ENCODE measurements at regions not wholly inside any gene's neighbourhood (a gene's known extent, or its start where the extent isn't known, plus 50 kb on each side); places are given as distances from the start of the nearest gene placed in this dataset.

DNA sequence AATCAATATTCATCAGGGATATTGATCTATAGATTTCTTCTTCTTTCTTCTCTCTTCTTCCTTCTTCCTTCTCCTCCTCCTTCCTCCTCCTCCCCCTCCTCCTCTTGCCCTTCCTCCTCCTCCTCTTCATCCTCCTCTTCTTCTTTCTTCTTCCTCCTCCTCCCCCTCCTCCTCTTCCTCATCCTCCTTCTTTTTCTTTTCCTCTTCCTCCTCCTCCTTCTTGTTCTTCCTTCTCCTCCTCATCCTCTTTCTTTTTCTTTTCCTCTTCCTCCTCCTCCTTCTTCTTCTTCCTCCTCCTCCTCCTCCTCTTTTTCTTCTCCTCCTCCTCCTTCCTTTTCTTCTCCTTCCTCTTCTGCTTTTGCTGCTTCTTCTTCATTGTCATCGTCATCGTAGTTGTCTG lies 52.4 kb upstream of the SERINC1 start:
- no peak for DNase-seq
- Histone ChIP-seq H3K36me3 (no peaks in the 10 kb centered on the region), H3K4me1 (no peaks in the 10 kb centered on the region), H3K4me3 (no peak overlapping the region), H3K27me3 (no peaks in the 10 kb centered on the region), H3K27ac (no peak overlapping the region), H3K9me3 (peaks cover 0 to 8% of the 10 kb centered on the region in 2 donors)
- intact Hi-C loops (cut with DNase I): no loop called here
- TF ChIP-seq, protein P1, sequence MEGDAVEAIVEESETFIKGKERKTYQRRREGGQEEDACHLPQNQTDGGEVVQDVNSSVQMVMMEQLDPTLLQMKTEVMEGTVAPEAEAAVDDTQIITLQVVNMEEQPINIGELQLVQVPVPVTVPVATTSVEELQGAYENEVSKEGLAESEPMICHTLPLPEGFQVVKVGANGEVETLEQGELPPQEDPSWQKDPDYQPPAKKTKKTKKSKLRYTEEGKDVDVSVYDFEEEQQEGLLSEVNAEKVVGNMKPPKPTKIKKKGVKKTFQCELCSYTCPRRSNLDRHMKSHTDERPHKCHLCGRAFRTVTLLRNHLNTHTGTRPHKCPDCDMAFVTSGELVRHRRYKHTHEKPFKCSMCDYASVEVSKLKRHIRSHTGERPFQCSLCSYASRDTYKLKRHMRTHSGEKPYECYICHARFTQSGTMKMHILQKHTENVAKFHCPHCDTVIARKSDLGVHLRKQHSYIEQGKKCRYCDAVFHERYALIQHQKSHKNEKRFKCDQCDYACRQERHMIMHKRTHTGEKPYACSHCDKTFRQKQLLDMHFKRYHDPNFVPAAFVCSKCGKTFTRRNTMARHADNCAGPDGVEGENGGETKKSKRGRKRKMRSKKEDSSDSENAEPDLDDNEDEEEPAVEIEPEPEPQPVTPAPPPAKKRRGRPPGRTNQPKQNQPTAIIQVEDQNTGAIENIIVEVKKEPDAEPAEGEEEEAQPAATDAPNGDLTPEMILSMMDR (IDR thresholded peaks at IDR 0.05): no peak
- ATAC-seq: no peak

DNA sequence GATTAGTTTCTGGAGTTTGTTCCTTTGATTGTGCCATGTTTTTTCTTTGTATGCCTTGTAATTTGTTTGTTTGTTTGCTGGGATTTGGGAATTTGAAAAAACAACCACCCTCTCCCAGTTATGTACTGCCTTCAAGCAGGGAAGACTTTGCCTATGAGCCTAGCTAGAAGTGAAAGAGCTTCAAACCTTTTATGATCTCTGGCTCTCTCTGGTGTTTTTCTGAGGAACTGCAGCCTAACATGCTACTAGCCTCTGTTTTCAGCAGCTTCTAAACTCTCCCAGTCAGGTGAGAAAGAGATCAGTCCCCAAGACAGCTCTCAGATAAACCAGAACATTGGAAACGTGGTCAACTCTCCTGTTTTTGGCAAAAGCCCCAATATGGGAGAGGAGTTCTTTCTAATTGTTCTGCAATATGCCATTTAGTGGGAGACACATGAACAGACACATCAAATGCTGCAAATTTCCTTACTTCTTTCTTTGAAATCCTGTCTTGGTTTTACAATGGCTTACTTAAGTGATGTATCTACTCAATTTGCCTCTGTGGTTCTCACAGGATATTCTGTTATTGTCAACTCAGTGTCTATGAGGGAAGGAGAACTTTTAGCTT lies 58.9 kb upstream of the SERINC1 start:
- Histone ChIP-seq H3K36me3 (no peaks in the 10 kb centered on the region), H3K27ac (no peak overlapping the region), H3K4me1 (no peaks in the 10 kb centered on the region), H3K4me3 (no peak overlapping the region), H3K9me3 (peaks cover 0 to 8% of the 10 kb centered on the region in 2 donors), H3K27me3 (peaks cover 0 to 6% of the 10 kb centered on the region in 2 donors)
- ATAC-seq: peak; percentile 95
- DNase-seq: peak in 2 of 4 donors; percentile 49 to 63
- intact Hi-C loops (cut with DNase I): loop anchor here in 1 of 2 donors (5.0 kb wide), 1 partner anchor 148 kb away; no protein-coding TSS in a partner anchor
- TF ChIP-seq, protein P1 (IDR thresholded peaks at IDR 0.05): peak; percentile 80 to 82

DNA sequence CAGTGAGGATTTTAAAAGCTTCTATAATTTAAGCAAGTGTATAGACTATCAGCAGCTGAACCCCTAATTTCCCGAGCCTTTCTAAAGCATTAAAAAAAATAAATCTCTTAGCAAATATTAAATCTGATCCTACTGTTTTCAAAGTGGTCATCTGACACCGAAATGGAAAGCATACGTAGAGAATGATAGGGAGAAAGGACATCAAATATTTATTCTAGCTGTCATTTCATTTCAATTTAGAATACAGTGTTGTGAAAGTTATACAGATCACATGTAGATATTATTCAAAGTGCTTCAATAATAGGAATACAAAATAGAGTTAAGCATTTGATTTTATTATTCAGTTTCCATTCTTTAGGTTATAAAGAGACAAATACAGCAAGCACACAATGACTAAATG lies 61.9 kb upstream of the PKIB start:
- DNase-seq: no peak
- Histone ChIP-seq H3K4me3 (no peak overlapping the region), H3K4me1 (no peaks in the 10 kb centered on the region), H3K9me3 (no peaks in the 10 kb centered on the region), H3K36me3 (no peaks in the 10 kb centered on the region), H3K27ac (no peak overlapping the region), H3K27me3 (no peaks in the 10 kb centered on the region)
- intact Hi-C loops (cut with DNase I): no loop called here
- no peak for ATAC-seq
- TF ChIP-seq, protein P1 (IDR thresholded peaks at IDR 0.05): no peak

DNA sequence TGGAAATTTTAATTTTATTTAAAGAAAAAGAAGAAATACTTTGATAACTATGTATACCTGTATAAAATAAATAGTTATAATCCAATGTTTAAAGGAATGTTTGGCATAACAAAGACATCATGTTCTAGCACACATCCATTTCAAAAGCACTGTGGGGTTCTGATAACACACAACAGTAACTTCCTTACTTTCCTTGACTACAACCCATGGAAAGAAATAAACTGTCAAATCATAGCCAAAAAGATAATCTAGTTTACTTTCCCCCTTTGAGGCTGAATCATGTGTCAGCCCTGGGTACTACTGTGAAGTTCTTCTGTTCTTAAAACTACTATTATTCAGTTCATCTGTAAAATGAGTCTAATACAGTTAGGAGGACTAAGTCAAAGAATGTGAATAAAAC lies 61.4 kb upstream of the PKIB start:
- no peaks in the 10 kb centered on the region for H3K9me3 ChIP-seq
- no peaks in the 10 kb centered on the region for H3K4me1 ChIP-seq
- DNase-seq: no peak
- H3K27me3 ChIP-seq: no peaks in the 10 kb centered on the region
- TF ChIP-seq, protein P1 (IDR thresholded peaks at IDR 0.05): no peak
- H3K27ac ChIP-seq: no peak overlapping the region
- no peak for ATAC-seq
- H3K4me3 ChIP-seq: no peak overlapping the region
- intact Hi-C loops (cut with DNase I): no loop called here
- no peaks in the 10 kb centered on the region for H3K36me3 ChIP-seq

DNA sequence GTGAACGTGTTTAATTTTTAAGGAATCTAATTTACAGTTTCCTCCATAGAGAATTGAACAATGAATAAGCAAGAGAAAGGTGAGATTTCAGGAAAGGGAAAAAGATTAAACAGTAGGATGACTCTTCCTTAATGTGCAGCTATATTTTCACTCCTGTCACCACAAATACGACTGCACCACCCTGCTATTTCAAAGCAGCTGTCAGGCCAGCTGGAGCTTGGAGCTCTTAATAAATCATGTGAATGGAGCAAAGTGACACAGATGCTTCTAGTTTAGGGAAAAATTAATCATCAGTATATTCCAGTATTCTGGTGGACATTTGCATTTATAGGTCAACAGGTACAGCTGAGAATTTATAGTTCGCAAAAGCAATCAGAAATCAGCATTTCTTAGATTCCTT lies 56.5 kb upstream of the PKIB start:
- H3K4me1 ChIP-seq: no peaks in the 10 kb centered on the region
- no peaks in the 10 kb centered on the region for H3K27me3 ChIP-seq
- H3K4me3 ChIP-seq: no peak overlapping the region
- H3K9me3 ChIP-seq: no peaks in the 10 kb centered on the region
- H3K27ac ChIP-seq: no peak overlapping the region
- no peaks in the 10 kb centered on the region for H3K36me3 ChIP-seq
- TF ChIP-seq, protein P1 (IDR thresholded peaks at IDR 0.05): no peak
- ATAC-seq (no peak), DNase-seq (no peak)
- intact Hi-C loops (cut with DNase I): no loop called here

Data from left lung (tissue), 4 donors.